Activated CD4-positive, alpha-beta T cell treated with anti-CD3 and anti-CD28 coated beads, Interleukin-2, amount 50 U/mL, for 1 hour (primary cell): ENCODE measurements at regions not wholly inside any gene's neighbourhood (a gene's known extent, or its start where the extent isn't known, plus 50 kb on each side); places are given as distances from the start of the nearest gene placed in this dataset.
"Not testable (repeated sequence)": the region's sequence is repeated elsewhere in the genome, so short reads cannot be mapped to it uniquely, and the experiment has no call there.

ENCODE experiments used
- DNase-seq: peaks from one replicate; pipeline ENCODE4 v3.0.0-alpha.2; 2020

- no peak for DNase-seq
Measured at GRCh38 chr4:130703211-130703935, 1607.4 kb downstream of the C4orf33 start.

- DNase-seq = no peak
Measured at GRCh38 chr4:130705023-130705422, 1609.1 kb downstream of the C4orf33 start.

- DNase-seq = no peak
Measured at GRCh38 chr4:130712038-130712437, 1616.1 kb downstream of the C4orf33 start.

- DNase-seq = no peak
Measured at GRCh38 chr4:130714006-130714405, 1618.1 kb downstream of the C4orf33 start.

GRCh38 chr4:130722361-130722760 is 1626.4 kb downstream of the C4orf33 start:
- no peak for DNase-seq

GRCh38 chr4:130736436-130737185 is 1640.7 kb downstream of the C4orf33 start:
- no peak for DNase-seq

GRCh38 chr4:130738233-130738632 is 1642.3 kb downstream of the C4orf33 start:
- DNase-seq = no peak

- DNase-seq = no peak
Measured at GRCh38 chr4:130747842-130748241, 1651.9 kb downstream of the C4orf33 start.

- DNase-seq = no peak
Measured at GRCh38 chr4:130753926-130754325, 1658.0 kb downstream of the C4orf33 start.

GRCh38 chr4:130760246-130760645 is 1664.3 kb downstream of the C4orf33 start:
- no peak for DNase-seq

- not testable (repeated sequence) for DNase-seq
Measured at GRCh38 chr4:130767384-130767783, 1671.4 kb downstream of the C4orf33 start.

- DNase-seq = not testable (repeated sequence)
Measured at GRCh38 chr4:130772966-130773365, 1677.0 kb downstream of the C4orf33 start.

- no peak for DNase-seq
Measured at GRCh38 chr4:130808492-130808891, 1712.5 kb downstream of the C4orf33 start.

GRCh38 chr4:130812117-130812765 is 1716.3 kb downstream of the C4orf33 start:
- DNase-seq = no peak

- DNase-seq = no peak
Measured at GRCh38 chr4:130814896-130815295, 1718.9 kb downstream of the C4orf33 start.

GRCh38 chr4:130820448-130820847 is 1724.5 kb downstream of the C4orf33 start:
- DNase-seq = no peak

- DNase-seq = no peak
Measured at GRCh38 chr4:130825284-130825683, 1729.3 kb downstream of the C4orf33 start.

GRCh38 chr4:130850019-130850524 is 1754.1 kb downstream of the C4orf33 start:
- no peak for DNase-seq

GRCh38 chr4:130851107-130851506 is 1755.2 kb downstream of the C4orf33 start:
- no peak for DNase-seq

GRCh38 chr4:130851932-130852331 is 1756.0 kb downstream of the C4orf33 start:
- no peak for DNase-seq

- DNase-seq = no peak
Measured at GRCh38 chr4:130855533-130855932, 1759.6 kb downstream of the C4orf33 start.

GRCh38 chr4:130859991-130860390 is 1764.0 kb downstream of the C4orf33 start:
- no peak for DNase-seq

GRCh38 chr4:130896920-130897319 is 1801.0 kb downstream of the C4orf33 start:
- no peak for DNase-seq

GRCh38 chr4:130901321-130901720 is 1805.4 kb downstream of the C4orf33 start:
- DNase-seq = no peak
